ENCODE measurements at regions not wholly inside any gene's neighbourhood (a gene's known extent, or its start where the extent isn't known, plus 50 kb on each side); places are given as distances from the start of the nearest gene placed in this dataset.
"Not testable (repeated sequence)": the region's sequence is repeated elsewhere in the genome, so short reads cannot be mapped to it uniquely, and the experiment has no call there.

- Histone ChIP-seq H3K4me2 (ENCODE audit: low read depth, low read length, poor library complexity, severe bottlenecking) (no peak overlapping the region), H3K27me3 (ENCODE audit: insufficient read depth, low read length, poor library complexity, severe bottlenecking) (no peaks in the 10 kb centered on the region), H3F3A (ENCODE audit: low read depth) (no peaks in the 10 kb centered on the region), H3K9me3 (ENCODE audit: insufficient read depth, low read depth, low read length) (no peaks in the 10 kb centered on the region), H3K9me2 (replicated peaks; ENCODE audit: low read depth, low read length) (no peaks in the 10 kb centered on the region), H3K4me3 (ENCODE audit: low read length, poor library complexity, severe bottlenecking) (no peak overlapping the region), H4K20me1 (ENCODE audit: insufficient read depth, low read length, poor library complexity, severe bottlenecking) (no peaks in the 10 kb centered on the region), H3K79me2 (ENCODE audit: insufficient read depth, low read length) (no peaks in the 10 kb centered on the region), H3K4me1 (ENCODE audit: insufficient read depth, low read length, poor library complexity, severe bottlenecking) (no peaks in the 10 kb centered on the region), H3K36me3 (ENCODE audit: insufficient read depth, low read length) (no peaks in the 10 kb centered on the region), H2AFZ (ENCODE audit: low read length) (no peak overlapping the region), H3K9ac (ENCODE audit: low read depth, low read length, poor library complexity, severe bottlenecking) (no peak overlapping the region)
- TF ChIP-seq CTCF (conservative IDR thresholded peaks at IDR 0.05; ENCODE audit: low read length) (no peak), EZH2phosphoT487 (IDR thresholded peaks at IDR 0.05; ENCODE audit: borderline replicate concordance) (no peak)
Measured at GRCh38 chr20:48215536-48215935, 430.3 kb upstream of the SULF2 start.

GRCh38 chr20:48214601-48215000, 429.3 kb upstream of the SULF2 start:
- no peaks in the 10 kb centered on the region for H4K20me1 ChIP-seq (ENCODE audit: insufficient read depth, low read length, poor library complexity, severe bottlenecking)
- H3K9ac ChIP-seq (ENCODE audit: low read depth, low read length, poor library complexity, severe bottlenecking) = no peak overlapping the region
- H2AFZ ChIP-seq (ENCODE audit: low read length) = no peak overlapping the region
- H3K4me1 ChIP-seq (ENCODE audit: insufficient read depth, low read length, poor library complexity, severe bottlenecking) = no peaks in the 10 kb centered on the region
- no peaks in the 10 kb centered on the region for H3K27me3 ChIP-seq (ENCODE audit: insufficient read depth, low read length, poor library complexity, severe bottlenecking)
- H3K9me2 ChIP-seq (replicated peaks; ENCODE audit: low read depth, low read length) = no peaks in the 10 kb centered on the region
- no peaks in the 10 kb centered on the region for H3F3A ChIP-seq (ENCODE audit: low read depth)
- H3K79me2 ChIP-seq (ENCODE audit: insufficient read depth, low read length) = no peaks in the 10 kb centered on the region
- no peak overlapping the region for H3K4me3 ChIP-seq (ENCODE audit: low read length, poor library complexity, severe bottlenecking)
- TF ChIP-seq CTCF (conservative IDR thresholded peaks at IDR 0.05; ENCODE audit: low read length) = no peak
- no peak for TF ChIP-seq EZH2phosphoT487 (IDR thresholded peaks at IDR 0.05; ENCODE audit: borderline replicate concordance)
- no peaks in the 10 kb centered on the region for H3K9me3 ChIP-seq (ENCODE audit: insufficient read depth, low read depth, low read length)
- H3K4me2 ChIP-seq (ENCODE audit: low read depth, low read length, poor library complexity, severe bottlenecking) = no peak overlapping the region
- H3K36me3 ChIP-seq (ENCODE audit: insufficient read depth, low read length) = no peaks in the 10 kb centered on the region

GRCh38 chr20:48213635-48214034, 428.4 kb upstream of the SULF2 start:
- not testable (repeated sequence) for H3K79me2 ChIP-seq (ENCODE audit: insufficient read depth, low read length); H4K20me1 ChIP-seq (ENCODE audit: insufficient read depth, low read length, poor library complexity, severe bottlenecking); H3K4me2 ChIP-seq (ENCODE audit: low read depth, low read length, poor library complexity, severe bottlenecking); H3K9me3 ChIP-seq (ENCODE audit: insufficient read depth, low read depth, low read length); H3K4me3 ChIP-seq (ENCODE audit: low read length, poor library complexity, severe bottlenecking); H3K9ac ChIP-seq (ENCODE audit: low read depth, low read length, poor library complexity, severe bottlenecking); H3K36me3 ChIP-seq (ENCODE audit: insufficient read depth, low read length); H3K27me3 ChIP-seq (ENCODE audit: insufficient read depth, low read length, poor library complexity, severe bottlenecking); H3K9me2 ChIP-seq (replicated peaks; ENCODE audit: low read depth, low read length); H2AFZ ChIP-seq (ENCODE audit: low read length); H3F3A ChIP-seq (ENCODE audit: low read depth); H3K4me1 ChIP-seq (ENCODE audit: insufficient read depth, low read length, poor library complexity, severe bottlenecking)

- TF ChIP-seq EZH2phosphoT487 (IDR thresholded peaks at IDR 0.05; ENCODE audit: borderline replicate concordance) (no peak), CTCF (conservative IDR thresholded peaks at IDR 0.05; ENCODE audit: low read length) (no peak)
- Histone ChIP-seq H3K36me3 (ENCODE audit: insufficient read depth, low read length) (no peaks in the 10 kb centered on the region), H3K9me2 (replicated peaks; ENCODE audit: low read depth, low read length) (no peaks in the 10 kb centered on the region), H3F3A (ENCODE audit: low read depth) (no peaks in the 10 kb centered on the region), H4K20me1 (ENCODE audit: insufficient read depth, low read length, poor library complexity, severe bottlenecking) (no peaks in the 10 kb centered on the region), H3K9ac (ENCODE audit: low read depth, low read length, poor library complexity, severe bottlenecking) (no peak overlapping the region), H3K4me3 (ENCODE audit: low read length, poor library complexity, severe bottlenecking) (no peak overlapping the region), H2AFZ (ENCODE audit: low read length) (no peak overlapping the region), H3K27me3 (ENCODE audit: insufficient read depth, low read length, poor library complexity, severe bottlenecking) (no peaks in the 10 kb centered on the region), H3K4me2 (ENCODE audit: low read depth, low read length, poor library complexity, severe bottlenecking) (no peak overlapping the region), H3K4me1 (ENCODE audit: insufficient read depth, low read length, poor library complexity, severe bottlenecking) (no peaks in the 10 kb centered on the region), H3K79me2 (ENCODE audit: insufficient read depth, low read length) (no peaks in the 10 kb centered on the region), H3K9me3 (ENCODE audit: insufficient read depth, low read depth, low read length) (no peaks in the 10 kb centered on the region)
Measured at GRCh38 chr20:48212806-48213509, 427.7 kb upstream of the SULF2 start.
